ENCODE measurements at regions not wholly inside any gene's neighbourhood (a gene's known extent, or its start where the extent isn't known, plus 50 kb on each side); places are given as distances from the start of the nearest gene placed in this dataset.

GRCh38 chr16:86317813-86318650 lies 192.3 kb upstream of the FOXF1 start:
- Mint-ChIP-seq H3K4me3 (no peak overlapping the region), H3K27ac (no peak overlapping the region), H3K9me3 (no peaks in the 10 kb centered on the region), H3K36me3 (no peaks in the 10 kb centered on the region), H3K4me1 (no peaks in the 10 kb centered on the region), H3K27me3 (peaks cover 7% of the 10 kb centered on the region)

DNA sequence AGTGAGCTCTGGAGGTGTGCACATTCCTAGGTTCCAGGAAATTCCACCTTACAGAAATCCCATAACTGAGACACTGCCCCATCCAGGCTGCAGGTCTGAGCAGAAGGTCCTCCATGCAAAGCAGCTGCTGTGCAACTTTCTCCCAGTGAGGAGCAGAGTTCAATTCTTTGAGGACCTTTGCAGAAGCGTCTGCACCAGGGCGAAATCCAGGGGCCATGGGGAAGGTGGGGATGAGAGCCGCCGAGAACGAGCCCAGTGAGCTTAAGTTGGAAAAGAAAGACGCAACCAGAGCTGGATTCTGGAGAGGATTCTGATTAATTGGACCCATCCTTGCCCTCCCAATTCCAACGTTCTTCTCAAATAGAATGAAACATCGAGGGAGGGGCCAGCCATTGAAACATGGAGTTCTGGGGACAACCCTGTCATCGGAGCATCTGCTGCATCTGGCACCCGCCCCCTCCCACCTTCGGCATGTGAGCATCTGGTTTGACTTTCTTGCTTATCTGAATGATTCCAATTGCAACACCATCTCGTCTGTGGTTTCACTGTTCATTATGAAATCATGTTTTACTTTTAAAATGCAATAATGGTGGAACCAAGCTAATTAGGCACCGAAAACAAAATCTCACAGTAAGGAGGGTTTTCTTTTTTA lies 190.6 kb upstream of the FOXF1 start:
- Mint-ChIP-seq H3K4me1 (no peaks in the 10 kb centered on the region), H3K27ac (no peak overlapping the region), H3K4me3 (no peak overlapping the region), H3K36me3 (no peaks in the 10 kb centered on the region), H3K9me3 (no peaks in the 10 kb centered on the region), H3K27me3 (peaks cover 7% of the 10 kb centered on the region)

DNA sequence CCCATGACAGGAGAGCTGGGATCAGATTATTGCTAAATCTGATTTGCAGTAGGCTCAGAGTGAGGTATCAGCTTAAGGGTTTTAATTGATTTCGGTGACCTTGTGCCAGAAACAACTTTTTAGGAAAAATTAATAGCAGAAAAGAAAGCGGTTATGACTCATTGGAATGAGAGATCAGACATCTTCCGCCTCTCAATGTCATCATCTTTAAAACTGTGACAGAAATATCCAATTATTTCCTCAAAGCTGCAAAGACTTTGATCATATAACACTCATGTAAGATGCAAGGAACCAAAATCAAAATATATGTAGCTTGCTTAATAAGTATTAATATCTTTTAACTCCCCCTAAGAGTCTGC lies 190.1 kb upstream of the FOXF1 start:
- H3K4me3 Mint-ChIP-seq, result no peak overlapping the region
- H3K27ac Mint-ChIP-seq, result no peak overlapping the region
- no peaks in the 10 kb centered on the region for H3K4me1 Mint-ChIP-seq
- no peaks in the 10 kb centered on the region for H3K36me3 Mint-ChIP-seq
- H3K9me3 Mint-ChIP-seq, result no peaks in the 10 kb centered on the region
- peaks cover 7% of the 10 kb centered on the region for H3K27me3 Mint-ChIP-seq

DNA sequence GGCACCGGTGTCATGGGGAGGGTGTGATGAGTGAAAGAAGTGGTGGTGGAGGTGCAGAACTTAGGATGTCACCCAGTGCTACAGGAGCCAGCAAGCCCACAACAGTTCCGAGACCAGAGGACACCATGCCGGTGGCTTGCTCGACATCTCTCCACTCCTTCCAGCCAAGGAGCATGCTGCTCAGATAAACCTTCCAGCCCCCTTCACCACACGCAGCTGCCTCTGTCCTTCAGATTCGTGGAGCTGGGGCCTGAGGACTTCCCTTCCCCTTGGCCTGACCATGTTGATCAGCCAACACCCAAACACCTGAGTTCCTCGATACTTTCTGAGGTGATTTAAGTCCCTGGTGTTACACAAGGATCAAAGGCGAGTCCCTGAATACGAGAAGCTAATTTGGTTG lies 188.8 kb upstream of the FOXF1 start:
- no peak overlapping the region for H3K4me3 Mint-ChIP-seq
- peaks cover 0 to 2% (median 2%) of the 10 kb centered on the region in 3 donors for H3K9me3 Mint-ChIP-seq
- no peaks in the 10 kb centered on the region for H3K36me3 Mint-ChIP-seq
- peak overlapping the region in 1 of 3 donors; percentile 29 for H3K27ac Mint-ChIP-seq
- H3K27me3 Mint-ChIP-seq, result peaks cover 7% of the 10 kb centered on the region
- peaks cover 0 to 2% (median 0%) of the 10 kb centered on the region in 3 donors for H3K4me1 Mint-ChIP-seq

- Mint-ChIP-seq H3K27me3 (peaks cover 9% of the 10 kb centered on the region), H3K36me3 (no peaks in the 10 kb centered on the region), H3K27ac (peak overlapping the region in 1 of 3 donors; percentile 29), H3K4me3 (no peak overlapping the region), H3K9me3 (peaks cover 0 to 2% (median 2%) of the 10 kb centered on the region in 3 donors), H3K4me1 (peaks cover 0 to 2% (median 0%) of the 10 kb centered on the region in 3 donors)
Measured at GRCh38 chr16:86322283-86322682, 188.0 kb upstream of the FOXF1 start.

DNA sequence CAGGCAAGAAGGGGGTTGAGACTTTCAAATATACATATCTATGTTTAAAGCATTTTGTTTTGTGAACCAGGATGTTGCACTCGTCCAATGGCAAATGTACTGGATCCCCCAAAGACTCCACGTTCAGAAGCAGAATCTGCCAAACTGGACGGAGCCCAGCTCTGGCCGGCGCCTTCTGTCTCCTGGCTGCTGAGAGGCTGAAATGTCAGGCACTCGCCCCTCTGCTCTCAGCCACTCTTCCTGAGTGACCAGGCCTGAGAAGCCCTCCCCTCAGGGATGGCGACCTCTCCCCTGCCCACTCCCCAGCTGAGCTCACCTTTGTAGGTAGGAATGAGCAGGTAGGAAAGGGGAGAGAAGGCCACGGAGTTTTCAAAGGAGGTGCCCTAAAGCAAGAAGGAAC lies 187.5 kb upstream of the FOXF1 start:
- peak overlapping the region in 1 of 4 donors; percentile 12 for H3K4me3 Mint-ChIP-seq
- no peaks in the 10 kb centered on the region for H3K36me3 Mint-ChIP-seq
- peaks cover 0 to 2% (median 2%) of the 10 kb centered on the region in 3 donors for H3K9me3 Mint-ChIP-seq
- H3K27ac Mint-ChIP-seq, result no peak overlapping the region
- H3K4me1 Mint-ChIP-seq, result peaks cover 0 to 2% (median 0%) of the 10 kb centered on the region in 3 donors
- H3K27me3 Mint-ChIP-seq, result peaks cover 11% of the 10 kb centered on the region

- Mint-ChIP-seq H3K4me3 (no peak overlapping the region), H3K27me3 (peaks cover 16% of the 10 kb centered on the region), H3K4me1 (peaks cover 0 to 2% (median 0%) of the 10 kb centered on the region in 3 donors), H3K9me3 (peaks cover 0 to 2% (median 2%) of the 10 kb centered on the region in 3 donors), H3K27ac (no peak overlapping the region), H3K36me3 (no peaks in the 10 kb centered on the region)
Measured at GRCh38 chr16:86324320-86324719, 186.0 kb upstream of the FOXF1 start.

DNA sequence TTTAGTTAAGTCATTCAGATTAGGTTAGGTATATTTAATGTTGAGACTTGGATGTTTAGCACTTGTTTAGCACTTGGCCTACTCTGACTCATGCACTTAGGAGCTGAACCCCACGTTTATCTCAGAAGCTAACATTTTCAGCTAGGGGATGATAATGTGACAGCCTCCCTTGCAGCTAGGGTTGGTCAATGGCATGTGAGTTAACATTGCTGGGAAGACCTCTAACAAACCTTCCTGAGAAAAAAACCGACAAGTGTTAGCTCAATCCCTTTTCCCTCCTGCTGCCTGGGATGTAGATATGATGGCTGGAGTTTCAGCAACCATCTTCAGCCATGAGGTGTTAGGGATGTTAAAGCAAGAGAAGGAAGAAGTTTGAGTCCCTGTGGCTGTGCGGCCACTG lies 185.0 kb upstream of the FOXF1 start:
- H3K4me3 Mint-ChIP-seq, result no peak overlapping the region
- H3K9me3 Mint-ChIP-seq, result peaks cover 0 to 2% (median 2%) of the 10 kb centered on the region in 3 donors
- H3K27me3 Mint-ChIP-seq, result peaks cover 20% of the 10 kb centered on the region
- H3K4me1 Mint-ChIP-seq, result peaks cover 0 to 2% (median 0%) of the 10 kb centered on the region in 3 donors
- no peak overlapping the region for H3K27ac Mint-ChIP-seq
- no peaks in the 10 kb centered on the region for H3K36me3 Mint-ChIP-seq

- H3K4me1 Mint-ChIP-seq, result peaks cover 0 to 2% (median 0%) of the 10 kb centered on the region in 3 donors
- H3K27ac Mint-ChIP-seq, result no peak overlapping the region
- H3K4me3 Mint-ChIP-seq, result no peak overlapping the region
- H3K9me3 Mint-ChIP-seq, result peaks cover 0 to 2% (median 2%) of the 10 kb centered on the region in 3 donors
- H3K27me3 Mint-ChIP-seq, result peaks cover 17% of the 10 kb centered on the region
- H3K36me3 Mint-ChIP-seq, result no peaks in the 10 kb centered on the region
Measured at GRCh38 chr16:86325895-86326294, 184.4 kb upstream of the FOXF1 start.

GRCh38 chr16:86327321-86327720 lies 183.0 kb upstream of the FOXF1 start:
- Mint-ChIP-seq H3K27me3 (peaks cover 26% of the 10 kb centered on the region), H3K4me3 (no peak overlapping the region), H3K4me1 (peaks cover 0 to 2% (median 0%) of the 10 kb centered on the region in 3 donors), H3K9me3 (peaks cover 0 to 2% (median 2%) of the 10 kb centered on the region in 3 donors), H3K27ac (no peak overlapping the region), H3K36me3 (no peaks in the 10 kb centered on the region)

DNA sequence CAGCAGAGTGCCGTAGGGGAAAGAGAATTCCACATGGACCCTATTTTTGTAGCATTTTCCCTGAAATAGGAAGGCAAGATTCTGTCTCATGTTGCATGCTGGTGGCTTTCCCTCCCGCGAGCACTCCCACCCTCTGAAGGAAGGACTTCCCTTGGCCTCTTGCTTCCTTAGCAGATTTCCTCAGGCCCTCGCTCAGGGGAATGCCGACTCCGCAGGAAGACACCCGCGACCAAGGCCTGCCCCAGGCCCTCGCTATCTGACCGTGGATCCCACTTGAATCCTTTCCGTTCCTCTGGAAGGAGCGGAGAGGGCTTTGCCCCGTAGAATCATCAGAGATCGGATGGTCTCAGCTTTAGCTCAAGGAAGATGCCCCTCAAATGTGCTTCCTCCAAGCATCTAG lies 179.4 kb upstream of the FOXF1 start:
- no peaks in the 10 kb centered on the region for H3K4me1 Mint-ChIP-seq
- no peaks in the 10 kb centered on the region for H3K36me3 Mint-ChIP-seq
- H3K9me3 Mint-ChIP-seq, result peaks cover 0 to under 1% (median under 1%) of the 10 kb centered on the region in 3 donors
- H3K4me3 Mint-ChIP-seq, result no peak overlapping the region
- peaks cover 34% of the 10 kb centered on the region for H3K27me3 Mint-ChIP-seq
- H3K27ac Mint-ChIP-seq, result no peak overlapping the region

DNA sequence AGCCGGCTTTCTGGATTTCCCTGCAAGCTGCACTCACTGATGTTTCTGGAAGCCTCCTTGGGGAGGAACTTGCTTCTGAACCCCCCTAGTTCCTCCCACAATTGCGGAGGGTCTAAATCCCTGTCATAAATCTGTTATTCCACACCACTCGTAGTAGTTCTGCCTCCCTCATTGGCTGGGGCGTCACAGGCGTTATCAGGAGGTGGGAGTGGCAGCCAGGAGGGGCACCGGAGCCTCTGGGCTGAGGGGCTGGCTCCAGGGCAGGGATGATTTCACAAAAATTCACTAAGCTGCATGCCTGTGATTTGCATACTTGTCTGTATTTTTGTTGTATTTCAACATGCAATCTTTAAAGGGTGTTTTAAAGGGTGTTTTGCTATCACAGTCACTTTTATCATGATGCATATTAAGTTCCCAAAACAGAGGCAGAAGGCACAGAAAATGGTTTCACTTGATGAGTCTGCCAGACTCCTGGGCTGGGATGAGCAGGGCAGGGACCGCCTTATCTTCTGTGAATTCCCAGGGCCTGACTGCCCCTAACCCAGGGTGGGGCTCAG lies 176.2 kb upstream of the FOXF1 start:
- peaks cover 0 to 2% (median 0%) of the 10 kb centered on the region in 3 donors for H3K9me3 Mint-ChIP-seq
- no peaks in the 10 kb centered on the region for H3K36me3 Mint-ChIP-seq
- H3K4me3 Mint-ChIP-seq, result no peak overlapping the region
- H3K27ac Mint-ChIP-seq, result no peak overlapping the region
- H3K4me1 Mint-ChIP-seq, result peaks cover 0 to 1% (median 0%) of the 10 kb centered on the region in 3 donors
- H3K27me3 Mint-ChIP-seq, result peaks cover 26% of the 10 kb centered on the region

DNA sequence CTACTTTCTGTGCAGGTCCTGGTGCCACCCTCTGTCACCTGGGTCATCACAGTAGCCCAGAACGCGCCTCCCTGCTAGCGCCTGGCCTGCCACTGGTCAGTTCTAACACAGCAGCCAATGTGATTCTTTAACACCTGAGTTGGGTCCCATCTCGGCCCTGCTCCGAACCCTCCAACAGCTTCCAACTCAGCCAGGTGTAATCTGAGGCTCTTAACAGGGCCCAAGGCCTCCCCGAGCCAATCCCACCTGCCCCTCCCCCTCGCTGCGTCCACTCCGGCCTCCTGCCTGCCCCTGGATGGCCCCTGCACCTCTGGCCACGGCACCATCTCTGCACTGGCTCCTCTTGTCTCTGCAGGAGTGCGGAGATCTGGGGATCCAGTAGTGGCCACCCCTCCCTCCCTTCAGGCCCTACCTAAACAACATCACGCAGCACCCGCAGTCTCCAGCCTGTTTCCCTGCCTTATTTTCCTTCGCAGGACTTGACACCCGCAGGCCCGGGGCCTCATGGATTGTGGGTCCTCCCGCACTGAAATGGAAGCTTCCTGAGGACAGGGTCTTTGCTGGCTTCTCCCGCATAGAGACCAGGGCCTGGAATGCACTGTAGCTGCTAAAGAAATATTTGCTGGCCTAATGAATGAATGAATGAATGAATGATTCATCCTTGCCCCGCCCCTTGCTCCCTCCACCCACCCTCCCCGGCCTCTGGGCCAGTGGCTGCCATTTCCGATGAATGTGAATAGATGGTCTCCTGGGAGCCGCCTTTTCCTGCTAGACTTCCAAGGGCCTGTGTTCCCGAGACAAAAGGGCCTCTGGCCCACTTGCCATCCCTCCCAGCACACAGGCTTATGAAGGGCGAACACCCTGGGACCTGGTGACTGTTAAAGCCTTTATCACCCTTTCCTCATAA lies 174.8 kb upstream of the FOXF1 start:
- H3K27me3 Mint-ChIP-seq, result peaks cover 21% of the 10 kb centered on the region
- peak overlapping the region in 1 of 4 donors; percentile 17 for H3K4me3 Mint-ChIP-seq
- H3K36me3 Mint-ChIP-seq, result no peaks in the 10 kb centered on the region
- peaks cover 0 to 1% (median 0%) of the 10 kb centered on the region in 3 donors for H3K4me1 Mint-ChIP-seq
- peaks cover 0 to 4% (median 0%) of the 10 kb centered on the region in 3 donors for H3K9me3 Mint-ChIP-seq
- H3K27ac Mint-ChIP-seq, result no peak overlapping the region

GRCh38 chr16:86337138-86337537 lies 173.2 kb upstream of the FOXF1 start:
- Mint-ChIP-seq H3K4me3 (no peak overlapping the region), H3K4me1 (peaks cover 0 to 1% (median 0%) of the 10 kb centered on the region in 3 donors), H3K36me3 (no peaks in the 10 kb centered on the region), H3K27ac (no peak overlapping the region), H3K9me3 (peaks cover 0 to 4% (median 0%) of the 10 kb centered on the region in 3 donors), H3K27me3 (peaks cover 12% of the 10 kb centered on the region)

Data from IgD-negative memory B cell (primary cell).